HG02973 (cell line): ENCODE measurements at regions not wholly inside any gene's neighbourhood (a gene's known extent, or its start where the extent isn't known, plus 50 kb on each side); places are given as distances from the start of the nearest gene placed in this dataset.

Experiments
- ATAC-seq: cut with Tn5 transposase; IDR thresholded peaks from one replicate; pipeline ENCODE4 v1.9.1; 2021; ENCODE audit warnings: moderate library complexity; ENCODE audit not compliant: unreplicated experiment

DNA sequence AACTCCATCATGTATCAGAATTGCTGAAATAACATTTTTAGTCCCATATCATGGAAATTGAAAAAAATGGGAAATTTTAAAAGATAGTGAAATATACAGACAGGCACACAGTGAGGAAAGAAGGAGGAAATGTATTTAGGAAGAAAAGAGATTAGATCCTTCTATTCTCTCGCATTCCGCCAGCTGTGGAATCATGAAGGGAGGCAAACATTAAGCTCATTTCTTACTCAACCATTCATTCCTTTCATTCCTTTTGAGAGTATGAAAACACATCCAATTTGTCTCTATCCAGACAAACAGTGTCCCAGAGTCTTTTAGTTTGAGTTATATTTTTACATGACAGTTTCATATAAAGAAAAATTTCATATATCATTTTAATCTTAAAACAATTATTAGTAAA lies 52.5 kb upstream of the KCNMB2 start:
- ATAC-seq = no peak

GRCh38 chr3:178485756-178486155 lies 50.5 kb upstream of the KCNMB2 start:
- ATAC-seq = no peak
